Omental fat pad (tissue), 3 donors: ENCODE measurements at regions not wholly inside any gene's neighbourhood (a gene's known extent, or its start where the extent isn't known, plus 50 kb on each side); places are given as distances from the start of the nearest gene placed in this dataset.

Experiments
- ATAC-seq: fragments of 150-250 bp; one replicate; pipeline ENCODE4 v1.9.1; 2016; ENCODE audit warnings: mild to moderate bottlenecking, moderate library complexity; ENCODE audit not compliant: low FRiP score
- DNase-seq: peaks from one replicate; pipeline ENCODE4 v3.0.0-alpha.2; 2019; ENCODE audit warnings: low spot score
- CTCF ChIP-seq, 3 donors: fragments of 450-650 bp; IDR thresholded peaks; one replicate each; pipeline ENCODE4 v1.5.1; 2016 to 2017; ENCODE audit warnings: antibody characterized with exemption in 3 of 3, mild to moderate bottlenecking in 3 of 3, moderate library complexity in 2 of 3

- TF ChIP-seq CTCF (IDR thresholded peaks at IDR 0.05): no peak
- peak; percentile 87 for ATAC-seq
- DNase-seq: no peak
Observed at GRCh38 chr18:22734791-22735627, 198.1 kb upstream of the RBBP8 start.

GRCh38 chr18:22737054-22737453, 196.1 kb upstream of the RBBP8 start:
- no peak for ATAC-seq
- no peak for DNase-seq
- TF ChIP-seq CTCF (IDR thresholded peaks at IDR 0.05): no peak

GRCh38 chr18:22739061-22739642, 194.0 kb upstream of the RBBP8 start:
- DNase-seq: no peak
- ATAC-seq: no peak
- no peak for TF ChIP-seq CTCF (IDR thresholded peaks at IDR 0.05)

- TF ChIP-seq CTCF (IDR thresholded peaks at IDR 0.05): no peak
- DNase-seq (no peak), ATAC-seq (no peak)
Observed at GRCh38 chr18:22739789-22740188, 193.3 kb upstream of the RBBP8 start.

GRCh38 chr18:22741318-22741717, 191.8 kb upstream of the RBBP8 start:
- ATAC-seq (no peak), DNase-seq (no peak)
- no peak for TF ChIP-seq CTCF (IDR thresholded peaks at IDR 0.05)

- TF ChIP-seq CTCF (IDR thresholded peaks at IDR 0.05): no peak
- no peak for ATAC-seq
- no peak for DNase-seq
Observed at GRCh38 chr18:22742409-22742808, 190.7 kb upstream of the RBBP8 start.

- no peak for ATAC-seq
- TF ChIP-seq CTCF (IDR thresholded peaks at IDR 0.05): no peak
Observed at GRCh38 chr18:22745966-22746365, 187.2 kb upstream of the RBBP8 start.

More at GRCh38 chr18:22745966-22746365, 187.2 kb upstream of the RBBP8 start:
- DNase-seq: no peak
